ENCODE measurements at regions not wholly inside any gene's neighbourhood (a gene's known extent, or its start where the extent isn't known, plus 50 kb on each side); places are given as distances from the start of the nearest gene placed in this dataset.
"Not testable (repeated sequence)": the region's sequence is repeated elsewhere in the genome, so short reads cannot be mapped to it uniquely, and the experiment has no call there.

DNA sequence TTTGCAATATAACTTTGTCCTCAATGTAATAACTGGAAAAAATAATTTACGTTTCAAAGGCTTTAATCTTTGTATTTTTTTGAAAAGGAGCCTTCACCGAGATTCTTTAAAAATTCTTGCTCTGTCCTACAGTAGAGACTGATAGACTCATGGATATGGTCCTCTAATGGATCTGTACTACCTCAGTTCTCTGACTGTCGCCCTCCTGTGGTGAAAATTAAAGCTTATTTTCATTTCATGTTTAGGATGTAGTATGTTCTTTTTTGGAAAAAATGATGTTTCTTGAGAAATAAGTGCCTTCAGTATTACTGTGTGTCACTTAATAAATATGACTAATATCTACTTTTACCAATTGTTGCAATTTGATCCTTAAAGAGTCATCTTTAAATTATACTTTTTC lies 2681.5 kb upstream of the DEFB115 start:
- TF ChIP-seq, protein P1, sequence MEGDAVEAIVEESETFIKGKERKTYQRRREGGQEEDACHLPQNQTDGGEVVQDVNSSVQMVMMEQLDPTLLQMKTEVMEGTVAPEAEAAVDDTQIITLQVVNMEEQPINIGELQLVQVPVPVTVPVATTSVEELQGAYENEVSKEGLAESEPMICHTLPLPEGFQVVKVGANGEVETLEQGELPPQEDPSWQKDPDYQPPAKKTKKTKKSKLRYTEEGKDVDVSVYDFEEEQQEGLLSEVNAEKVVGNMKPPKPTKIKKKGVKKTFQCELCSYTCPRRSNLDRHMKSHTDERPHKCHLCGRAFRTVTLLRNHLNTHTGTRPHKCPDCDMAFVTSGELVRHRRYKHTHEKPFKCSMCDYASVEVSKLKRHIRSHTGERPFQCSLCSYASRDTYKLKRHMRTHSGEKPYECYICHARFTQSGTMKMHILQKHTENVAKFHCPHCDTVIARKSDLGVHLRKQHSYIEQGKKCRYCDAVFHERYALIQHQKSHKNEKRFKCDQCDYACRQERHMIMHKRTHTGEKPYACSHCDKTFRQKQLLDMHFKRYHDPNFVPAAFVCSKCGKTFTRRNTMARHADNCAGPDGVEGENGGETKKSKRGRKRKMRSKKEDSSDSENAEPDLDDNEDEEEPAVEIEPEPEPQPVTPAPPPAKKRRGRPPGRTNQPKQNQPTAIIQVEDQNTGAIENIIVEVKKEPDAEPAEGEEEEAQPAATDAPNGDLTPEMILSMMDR (IDR thresholded peaks at IDR 0.05): peak; percentile 56; the same call in 1 of the 2 replicates
- ATAC-seq; H3K27ac ChIP-seq (ENCODE audit: low read length); intact Hi-C loops (cut with micrococcal nuclease; ENCODE audit: unreplicated experiment); H3K36me3 ChIP-seq (ENCODE audit: control insufficient read depth, insufficient read depth, low read length); BruUV-seq (replicated peaks); H3K4me1 ChIP-seq (ENCODE audit: control insufficient read depth, insufficient read depth, low read length); POLR2A ChIA-PET; DNase-seq (ENCODE audit: low read depth, low spot score); H3K9me3 ChIP-seq (ENCODE audit: control insufficient read depth, insufficient read depth, low read depth, low read length); in situ Hi-C loops (cut with HindIII; ENCODE audit: low pct_unique_long_range_greater_than_20kb, low sequenced_read_pairs); H3K4me3 ChIP-seq (ENCODE audit: low read depth in 2 of 2, low read length in 2 of 2); H3K27me3 ChIP-seq (ENCODE audit: control insufficient read depth, insufficient read depth, low read length); CTCF ChIA-PET: not testable (repeated sequence)

DNA sequence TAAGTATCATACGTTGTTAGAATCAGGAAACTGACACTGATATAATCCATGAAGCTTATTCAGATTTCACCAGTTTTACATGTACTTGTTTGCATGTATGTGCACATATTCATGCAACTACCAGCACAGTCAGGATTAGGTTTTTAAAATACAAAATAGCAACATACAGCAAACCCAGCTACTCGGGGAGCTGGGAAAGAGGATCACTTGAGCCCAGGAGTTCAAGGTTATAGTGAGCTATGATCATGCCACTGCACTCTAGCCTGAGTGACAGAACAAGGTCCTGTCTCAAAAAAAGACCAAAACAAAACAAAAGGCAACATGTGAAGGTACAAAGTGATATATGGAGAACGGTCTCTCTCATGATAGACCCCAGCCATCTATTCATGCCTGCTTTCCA lies 2665.8 kb upstream of the DEFB115 start:
- BruUV-seq (replicated peaks); H3K9me3 ChIP-seq (ENCODE audit: control insufficient read depth, insufficient read depth, low read depth, low read length); ATAC-seq; in situ Hi-C loops (cut with HindIII; ENCODE audit: low pct_unique_long_range_greater_than_20kb, low sequenced_read_pairs); intact Hi-C loops (cut with micrococcal nuclease; ENCODE audit: unreplicated experiment); CTCF ChIA-PET; POLR2A ChIA-PET; H3K27me3 ChIP-seq (ENCODE audit: control insufficient read depth, insufficient read depth, low read length); DNase-seq (ENCODE audit: low read depth, low spot score); H3K27ac ChIP-seq (ENCODE audit: low read length); H3K4me3 ChIP-seq (ENCODE audit: low read depth in 2 of 2, low read length in 2 of 2); H3K36me3 ChIP-seq (ENCODE audit: control insufficient read depth, insufficient read depth, low read length); H3K4me1 ChIP-seq (ENCODE audit: control insufficient read depth, insufficient read depth, low read length): not testable (repeated sequence)

DNA sequence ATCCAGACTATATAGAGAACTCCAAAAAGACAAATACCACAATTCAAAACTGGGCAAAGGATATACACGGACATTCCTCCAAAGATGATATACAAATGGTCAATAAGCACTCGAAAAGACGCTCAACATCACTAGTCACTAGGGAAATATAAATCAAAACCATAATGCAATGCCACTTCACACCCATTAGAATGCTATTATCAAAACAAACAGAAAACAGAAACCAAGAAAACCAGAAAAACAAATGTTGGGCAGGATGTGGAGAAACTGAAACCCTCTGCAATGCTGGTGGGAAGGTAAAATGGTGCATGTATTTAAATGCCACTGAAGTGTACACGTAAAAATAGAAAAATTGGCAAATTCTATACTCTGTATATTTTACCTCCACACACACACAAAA lies 2664.1 kb upstream of the DEFB115 start:
- BruUV-seq (replicated peaks); H3K9me3 ChIP-seq (ENCODE audit: control insufficient read depth, insufficient read depth, low read depth, low read length); H3K4me3 ChIP-seq (ENCODE audit: low read depth in 2 of 2, low read length in 2 of 2); H3K4me1 ChIP-seq (ENCODE audit: control insufficient read depth, insufficient read depth, low read length); H3K27me3 ChIP-seq (ENCODE audit: control insufficient read depth, insufficient read depth, low read length); H3K36me3 ChIP-seq (ENCODE audit: control insufficient read depth, insufficient read depth, low read length); in situ Hi-C loops (cut with HindIII; ENCODE audit: low pct_unique_long_range_greater_than_20kb, low sequenced_read_pairs); CTCF ChIA-PET; intact Hi-C loops (cut with micrococcal nuclease; ENCODE audit: unreplicated experiment); DNase-seq (ENCODE audit: low read depth, low spot score); H3K27ac ChIP-seq (ENCODE audit: low read length); ATAC-seq; POLR2A ChIA-PET: not testable (repeated sequence)

DNA sequence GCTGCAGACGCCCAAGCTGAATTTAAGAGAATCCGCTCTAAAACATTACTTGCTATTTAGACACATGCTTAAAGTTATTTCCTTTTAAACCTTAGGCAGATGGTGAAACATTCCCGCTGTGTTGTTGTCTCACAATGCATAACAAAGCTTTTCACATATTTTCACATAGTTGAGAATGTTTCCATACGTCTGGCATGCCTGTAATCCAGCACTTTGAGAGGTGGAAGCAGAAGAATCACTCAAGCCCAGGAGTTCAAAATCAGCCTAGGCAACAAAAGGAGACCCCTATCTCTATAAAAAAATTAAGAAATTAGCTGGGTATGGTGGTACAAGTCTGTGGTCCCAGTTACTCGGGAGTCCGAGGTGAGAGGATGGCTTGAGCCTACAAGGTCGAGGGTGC lies 2663.0 kb upstream of the DEFB115 start:
- H3K27ac ChIP-seq (ENCODE audit: low read length); intact Hi-C loops (cut with micrococcal nuclease; ENCODE audit: unreplicated experiment); BruUV-seq (replicated peaks); in situ Hi-C loops (cut with HindIII; ENCODE audit: low pct_unique_long_range_greater_than_20kb, low sequenced_read_pairs); CTCF ChIA-PET; POLR2A ChIA-PET; ATAC-seq; H3K36me3 ChIP-seq (ENCODE audit: control insufficient read depth, insufficient read depth, low read length); H3K4me3 ChIP-seq (ENCODE audit: low read depth in 2 of 2, low read length in 2 of 2); H3K4me1 ChIP-seq (ENCODE audit: control insufficient read depth, insufficient read depth, low read length); H3K27me3 ChIP-seq (ENCODE audit: control insufficient read depth, insufficient read depth, low read length); H3K9me3 ChIP-seq (ENCODE audit: control insufficient read depth, insufficient read depth, low read depth, low read length); DNase-seq (ENCODE audit: low read depth, low spot score): not testable (repeated sequence)

DNA sequence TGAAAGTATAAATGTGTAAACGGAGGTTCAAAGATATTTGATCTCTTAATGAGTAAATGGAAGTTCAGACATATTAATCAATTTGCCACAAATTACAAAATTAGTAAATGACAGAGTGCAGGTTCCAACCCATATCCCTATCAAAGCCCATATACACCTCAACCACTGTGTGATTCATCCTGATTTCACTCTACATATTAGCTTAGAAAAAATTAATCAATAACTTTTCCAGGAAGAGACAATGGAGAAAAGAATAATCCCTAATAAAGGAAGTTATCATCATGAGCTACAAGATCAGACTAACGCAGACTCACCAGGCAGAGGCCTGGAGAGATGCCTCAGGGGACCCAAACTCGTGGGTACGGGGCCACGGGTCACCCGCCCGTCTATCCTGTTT lies 2655.5 kb upstream of the DEFB115 start:
- H3K27ac ChIP-seq (ENCODE audit: low read length): peak overlapping the region; percentile 96
- BruUV-seq (replicated peaks); POLR2A ChIA-PET: not testable (repeated sequence)

More for the DNA sequence above, 2655.5 kb upstream of the DEFB115 start:
- intact Hi-C loops (cut with micrococcal nuclease; ENCODE audit: unreplicated experiment); H3K36me3 ChIP-seq (ENCODE audit: control insufficient read depth, insufficient read depth, low read length); DNase-seq (ENCODE audit: low read depth, low spot score); H3K9me3 ChIP-seq (ENCODE audit: control insufficient read depth, insufficient read depth, low read depth, low read length); H3K27me3 ChIP-seq (ENCODE audit: control insufficient read depth, insufficient read depth, low read length); ATAC-seq; in situ Hi-C loops (cut with HindIII; ENCODE audit: low pct_unique_long_range_greater_than_20kb, low sequenced_read_pairs); H3K4me1 ChIP-seq (ENCODE audit: control insufficient read depth, insufficient read depth, low read length); CTCF ChIA-PET: not testable (repeated sequence)
- H3K4me3 ChIP-seq (ENCODE audit: low read depth in 2 of 2, low read length in 2 of 2): peak overlapping the region; percentile 91 to 96

Measured in Panc1 (cell line).